ENCODE measurements at regions not wholly inside any gene's neighbourhood (a gene's known extent, or its start where the extent isn't known, plus 50 kb on each side); places are given as distances from the start of the nearest gene placed in this dataset.

DNA sequence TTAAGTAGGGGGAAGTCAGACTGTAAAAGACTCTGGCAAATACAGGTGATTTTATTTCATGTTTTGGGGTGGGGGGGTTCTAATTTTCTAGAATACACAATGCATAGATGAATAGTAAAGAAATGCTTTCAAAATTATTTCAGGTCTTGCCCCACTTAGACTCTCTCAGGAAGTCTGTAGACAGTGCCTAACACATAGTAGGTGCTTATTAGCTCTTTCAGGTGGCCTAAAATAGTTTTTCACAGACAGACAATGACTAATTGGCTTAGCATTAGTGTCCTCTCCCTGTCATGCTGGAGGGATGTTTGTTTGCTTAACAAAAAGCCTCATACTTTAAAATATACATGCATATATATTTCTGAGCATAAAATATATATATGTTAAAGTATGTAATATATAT, 366.0 kb downstream of the SOX9 start:
- no peak for DNase-seq (ENCODE audit: low spot score)
- TF ChIP-seq, protein P1, sequence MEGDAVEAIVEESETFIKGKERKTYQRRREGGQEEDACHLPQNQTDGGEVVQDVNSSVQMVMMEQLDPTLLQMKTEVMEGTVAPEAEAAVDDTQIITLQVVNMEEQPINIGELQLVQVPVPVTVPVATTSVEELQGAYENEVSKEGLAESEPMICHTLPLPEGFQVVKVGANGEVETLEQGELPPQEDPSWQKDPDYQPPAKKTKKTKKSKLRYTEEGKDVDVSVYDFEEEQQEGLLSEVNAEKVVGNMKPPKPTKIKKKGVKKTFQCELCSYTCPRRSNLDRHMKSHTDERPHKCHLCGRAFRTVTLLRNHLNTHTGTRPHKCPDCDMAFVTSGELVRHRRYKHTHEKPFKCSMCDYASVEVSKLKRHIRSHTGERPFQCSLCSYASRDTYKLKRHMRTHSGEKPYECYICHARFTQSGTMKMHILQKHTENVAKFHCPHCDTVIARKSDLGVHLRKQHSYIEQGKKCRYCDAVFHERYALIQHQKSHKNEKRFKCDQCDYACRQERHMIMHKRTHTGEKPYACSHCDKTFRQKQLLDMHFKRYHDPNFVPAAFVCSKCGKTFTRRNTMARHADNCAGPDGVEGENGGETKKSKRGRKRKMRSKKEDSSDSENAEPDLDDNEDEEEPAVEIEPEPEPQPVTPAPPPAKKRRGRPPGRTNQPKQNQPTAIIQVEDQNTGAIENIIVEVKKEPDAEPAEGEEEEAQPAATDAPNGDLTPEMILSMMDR (IDR thresholded peaks at IDR 0.05): no peak
- ATAC-seq (ENCODE audit: low FRiP score): no peak

DNA sequence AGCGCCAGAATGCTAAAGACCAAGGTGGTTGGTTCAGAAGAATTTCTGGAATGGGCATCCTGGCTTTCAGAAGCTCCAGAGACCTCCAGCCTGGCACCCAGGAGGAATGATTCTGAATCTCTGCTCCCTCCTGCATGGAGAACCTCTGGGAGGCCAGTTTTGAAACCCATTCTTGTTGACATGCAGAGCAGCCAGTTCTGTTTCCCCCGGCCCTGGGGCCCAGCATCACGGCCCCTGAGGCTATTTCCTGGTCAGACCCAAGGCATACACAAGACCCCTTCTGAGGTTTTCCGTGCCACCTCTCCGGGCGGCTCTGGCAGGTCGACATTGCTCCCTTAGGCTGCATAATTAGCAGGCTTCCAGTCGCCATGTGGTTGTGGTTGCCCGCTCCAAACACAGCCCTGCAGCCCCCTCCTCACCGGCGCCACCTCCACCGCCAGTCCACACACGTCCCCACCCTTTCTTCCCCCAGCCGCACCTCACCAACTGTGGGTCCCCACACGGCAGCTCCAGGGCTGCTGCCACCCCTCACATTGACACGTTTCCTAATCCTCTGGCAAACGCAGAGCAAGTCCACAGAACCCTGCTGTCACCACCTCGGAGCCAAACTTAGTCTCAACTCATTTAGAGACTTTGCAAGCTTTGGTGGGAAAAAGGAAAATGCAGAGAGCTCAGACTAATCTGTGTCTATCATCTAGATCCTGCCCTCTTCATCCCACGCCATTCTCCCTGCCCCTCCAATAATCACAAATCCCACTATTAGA, 367.1 kb downstream of the SOX9 start:
- DNase-seq (ENCODE audit: low spot score) (no peak), ATAC-seq (ENCODE audit: low FRiP score) (no peak)
- TF ChIP-seq, protein P1 (IDR thresholded peaks at IDR 0.05): no peak

DNA sequence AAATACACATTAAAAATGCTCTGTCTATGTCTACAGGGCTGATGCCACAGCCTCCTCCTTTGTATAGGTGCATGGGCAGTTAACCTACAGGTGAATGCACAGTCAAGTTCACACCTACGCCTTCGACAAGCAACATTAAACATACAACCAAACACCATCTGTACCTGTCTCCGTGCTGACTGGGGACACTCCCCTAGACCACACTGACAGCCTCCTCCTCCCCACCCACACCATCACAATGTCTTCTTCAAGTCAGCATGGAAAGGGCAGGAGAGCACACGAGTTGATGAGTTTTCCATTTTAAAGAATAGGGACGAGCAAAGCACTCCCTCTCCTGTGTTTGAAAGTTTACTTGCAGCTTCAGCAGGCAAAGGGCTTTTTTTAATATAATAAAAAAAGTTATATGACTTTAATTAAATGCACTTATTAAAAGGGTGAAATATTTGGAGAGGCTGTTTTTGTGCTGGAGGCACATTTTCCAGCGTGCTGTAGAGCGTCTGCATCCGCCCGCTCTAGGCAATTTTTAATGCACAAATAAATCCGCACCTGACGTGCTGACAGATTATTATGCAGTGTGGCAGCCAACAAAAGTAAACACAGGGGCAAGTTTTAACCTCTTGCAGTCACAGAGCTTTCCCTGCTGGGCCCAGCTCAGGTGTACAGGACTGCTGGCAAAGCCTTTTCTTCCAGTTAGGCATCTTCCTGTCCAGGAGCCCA, 367.9 kb downstream of the SOX9 start:
- no peak for DNase-seq (ENCODE audit: low spot score)
- TF ChIP-seq, protein P1 (IDR thresholded peaks at IDR 0.05): no peak
- ATAC-seq (ENCODE audit: low FRiP score): no peak

DNA sequence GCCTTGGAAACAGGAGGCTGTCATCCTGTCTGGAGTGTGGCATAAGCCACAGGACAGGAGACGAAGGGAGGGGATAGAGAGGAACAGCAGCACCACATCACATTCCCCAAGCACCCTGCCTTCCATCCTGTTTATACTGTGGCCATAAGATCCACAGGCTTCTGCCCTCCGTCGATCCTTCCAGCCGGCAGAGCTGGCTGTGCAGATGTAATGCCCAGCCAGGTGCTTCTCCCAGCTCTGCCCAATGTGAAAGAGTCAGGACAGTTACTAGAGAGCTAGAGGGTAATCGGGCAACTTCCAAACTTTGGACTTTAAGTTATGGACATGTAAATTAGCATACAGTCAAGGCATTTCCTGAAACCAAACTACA, 368.4 kb downstream of the SOX9 start:
- ATAC-seq (ENCODE audit: low FRiP score): no peak
- DNase-seq (ENCODE audit: low spot score): no peak
- TF ChIP-seq, protein P1 (IDR thresholded peaks at IDR 0.05): no peak

DNA sequence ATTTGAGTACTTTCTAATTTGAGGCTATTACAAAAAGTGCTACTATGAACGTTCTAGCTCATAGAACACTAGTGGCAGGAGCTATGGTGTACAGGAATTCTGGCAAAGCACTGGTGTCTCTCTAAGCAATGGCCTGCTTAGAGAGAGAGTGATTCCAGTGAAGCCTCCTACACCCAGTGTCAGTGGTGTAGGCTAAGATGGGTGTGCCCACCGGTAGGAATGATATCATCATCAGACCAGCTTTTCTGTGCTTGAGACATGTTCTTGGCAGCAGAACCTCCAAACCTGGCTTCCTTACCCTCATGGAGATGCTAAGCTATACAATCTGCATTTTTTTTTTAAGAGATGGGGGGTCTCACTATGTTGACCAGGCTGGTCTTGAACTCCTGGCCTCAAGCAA, 370.3 kb downstream of the SOX9 start:
- ATAC-seq (ENCODE audit: low FRiP score) (no peak), DNase-seq (ENCODE audit: low spot score) (no peak)
- TF ChIP-seq, protein P1 (IDR thresholded peaks at IDR 0.05): no peak

DNA sequence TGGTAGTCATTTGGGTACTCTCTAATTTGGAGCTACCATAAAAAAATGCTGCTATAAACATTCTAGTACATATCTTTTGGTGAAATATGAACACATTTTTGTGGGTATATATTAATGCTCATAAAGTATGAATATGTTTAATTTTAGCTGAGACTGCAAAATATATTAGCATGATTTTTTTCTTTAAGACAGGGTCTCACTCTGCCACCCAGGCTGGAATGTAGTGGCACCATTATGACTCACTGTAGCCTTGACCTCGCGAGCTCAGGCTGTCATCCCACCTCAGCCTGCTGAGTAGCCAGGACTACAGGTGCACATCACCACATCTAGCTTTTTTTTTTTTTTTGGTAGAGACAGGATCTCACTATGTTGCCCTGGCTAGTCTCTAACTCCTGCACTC, 371.7 kb downstream of the SOX9 start:
- TF ChIP-seq, protein P1 (IDR thresholded peaks at IDR 0.05): no peak
- ATAC-seq (ENCODE audit: low FRiP score) (no peak), DNase-seq (ENCODE audit: low spot score) (no peak)

DNA sequence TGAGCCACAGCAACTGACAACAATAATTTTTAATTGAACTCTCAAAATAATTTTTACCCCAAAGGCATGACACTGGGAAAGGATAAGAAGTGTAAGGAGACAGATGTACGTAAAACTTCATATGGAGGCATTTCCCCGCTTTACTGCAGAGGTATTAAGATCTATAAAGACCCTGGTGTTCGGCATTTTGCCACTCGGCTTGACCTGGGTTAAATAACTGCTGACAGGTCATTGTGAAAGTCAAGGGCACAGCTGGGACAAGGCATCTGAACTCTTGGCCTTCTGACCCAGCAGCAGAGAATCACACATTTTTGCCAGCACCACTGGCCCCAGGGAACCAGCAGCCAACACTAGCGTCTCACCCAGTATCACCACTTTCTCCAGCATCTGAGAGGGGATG, 372.1 kb downstream of the SOX9 start:
- DNase-seq (ENCODE audit: low spot score) (no peak), ATAC-seq (ENCODE audit: low FRiP score) (no peak)
- TF ChIP-seq, protein P1 (IDR thresholded peaks at IDR 0.05): no peak
